GM23338 (cell line): ENCODE measurements at regions not wholly inside any gene's neighbourhood (a gene's known extent, or its start where the extent isn't known, plus 50 kb on each side); places are given as distances from the start of the nearest gene placed in this dataset.

Experiments used
- ATAC-seq: fragments of 200-7000 bp; cut with Tn5 transposase; 3 replicates; pipeline ENCODE4 v1.9.1; 2020
- DNase-seq: peaks from one replicate; pipeline ENCODE4 v3.0.0-alpha.2; 2015; ENCODE audit warnings: low spot score
- H2AFZ ChIP-seq: fragments of 200-600 bp; sonication (generic); 2 replicates; pipeline ENCODE4 v1.8.0; 2016; ENCODE audit warnings: antibody characterized with exemption, mild to moderate bottlenecking, moderate library complexity
- H3F3A ChIP-seq: fragments of 200-600 bp; sonication (generic); replicated peaks from 2 replicates; pipeline ENCODE4 v1.8.0; 2017; ENCODE audit warnings: antibody characterized with exemption, mixed run types, low read depth
- H3K27ac ChIP-seq: fragments of 200-600 bp; sonication (generic); 2 replicates; pipeline ENCODE4 v1.6.1; 2016; ENCODE audit warnings: low read depth
- H3K27me3 ChIP-seq: fragments of 200-600 bp; sonication (generic); 2 replicates; pipeline ENCODE4 v1.8.0; 2016; ENCODE audit warnings: mild to moderate bottlenecking, mixed run types, moderate library complexity; ENCODE audit not compliant: insufficient read depth
- H3K36me3 ChIP-seq: fragments of 200-600 bp; sonication (generic); 2 replicates; pipeline ENCODE4 v1.8.0; 2016; ENCODE audit warnings: mild to moderate bottlenecking; ENCODE audit not compliant: insufficient read depth
- H3K4me1 ChIP-seq: fragments of 200-600 bp; sonication (generic); 2 replicates; pipeline ENCODE4 v1.8.0; 2016; ENCODE audit warnings: mild to moderate bottlenecking, moderate library complexity; ENCODE audit not compliant: insufficient read depth
- H3K4me2 ChIP-seq: fragments of 200-600 bp; sonication (generic); 2 replicates; pipeline ENCODE4 v1.7.1; 2017; ENCODE audit warnings: mixed run types
- H3K4me3 ChIP-seq: fragments of 200-600 bp; sonication (generic); 2 replicates; pipeline ENCODE4 v1.6.1; 2016; ENCODE audit warnings: mixed run types
- H3K79me2 ChIP-seq: fragments of 200-600 bp; sonication (generic); replicated peaks from 2 replicates; pipeline ENCODE4 v1.8.0; 2017; ENCODE audit warnings: mild to moderate bottlenecking; ENCODE audit not compliant: insufficient read depth
- H3K9me2 ChIP-seq: fragments of 200-600 bp; sonication (generic); 2 replicates; pipeline ENCODE4 v1.8.0; 2017; ENCODE audit not compliant: insufficient read depth
- H4K20me1 ChIP-seq: fragments of 200-600 bp; sonication (generic); replicated peaks from 2 replicates; pipeline ENCODE4 v1.8.0; 2017; ENCODE audit warnings: mild to moderate bottlenecking; ENCODE audit not compliant: insufficient read depth
- H3K27ac Mint-ChIP-seq: 2 replicates; pipeline ENCODE4 v1.8.0; 2020; ENCODE audit warnings: inconsistent platforms, mild to moderate bottlenecking, moderate library complexity, mixed read lengths
- H3K27me3 Mint-ChIP-seq: 3 replicates; pipeline ENCODE4 v1.8.0; 2022; ENCODE audit warnings: low read depth, mild to moderate bottlenecking, moderate library complexity, mixed read lengths, inconsistent platforms; ENCODE audit not compliant: insufficient read depth, poor library complexity
- H3K36me3 Mint-ChIP-seq: 3 replicates; pipeline ENCODE4 v1.8.0; 2021; ENCODE audit warnings: low read depth, mild to moderate bottlenecking, inconsistent platforms, moderate library complexity, mixed read lengths
- H3K4me1 Mint-ChIP-seq: 3 replicates; pipeline ENCODE4 v1.8.0; 2020; ENCODE audit warnings: mild to moderate bottlenecking, inconsistent platforms, mixed read lengths
- H3K4me3 Mint-ChIP-seq: 3 replicates; pipeline ENCODE4 v1.8.0; 2021; ENCODE audit warnings: moderate library complexity, mild to moderate bottlenecking, inconsistent platforms, mixed read lengths
- H3K9me3 Mint-ChIP-seq: 3 replicates; pipeline ENCODE4 v1.8.0; 2020; ENCODE audit warnings: moderate library complexity, mild to moderate bottlenecking, inconsistent platforms, mixed read lengths
- CREB1 ChIP-seq: fragments of 250-450 bp; sonication (Bioruptor Pico); IDR thresholded peaks from 2 replicates; pipeline ENCODE4 v1.5.0; 2020; ENCODE audit warnings: low read depth, mild to moderate bottlenecking, moderate library complexity
- EZH2 ChIP-seq: fragments of 200-600 bp; sonication (generic); IDR thresholded peaks from one replicate; pipeline ENCODE4 v1.8.0; 2017; ENCODE audit warnings: antibody characterized with exemption, mild to moderate bottlenecking, low read depth; ENCODE audit not compliant: unreplicated experiment
- EZH2phosphoT487 ChIP-seq: fragments of 200-600 bp; sonication (generic); IDR thresholded peaks from one replicate; pipeline ENCODE4 v1.8.1; 2018; ENCODE audit warnings: antibody characterized with exemption; ENCODE audit not compliant: unreplicated experiment
- JUNB ChIP-seq: IDR thresholded peaks from one replicate; pipeline ENCODE4 v1.6.1; 2016; ENCODE audit warnings: antibody characterized with exemption; ENCODE audit not compliant: unreplicated experiment
- NANOG ChIP-seq: IDR thresholded peaks from 2 replicates; pipeline ENCODE4 v1.6.1; 2016; ENCODE audit warnings: antibody characterized with exemption, borderline replicate concordance
- STAT1 ChIP-seq: IDR thresholded peaks from one replicate; pipeline ENCODE4 v1.6.1; 2016; ENCODE audit warnings: antibody characterized with exemption; ENCODE audit not compliant: unreplicated experiment
- ZNF114 ChIP-seq: fragments of 250-450 bp; sonication (Bioruptor Pico); IDR thresholded peaks from 2 replicates; pipeline ENCODE4 v1.5.0; 2020; ENCODE audit warnings: mild to moderate bottlenecking, moderate library complexity
- ZNF331 ChIP-seq: fragments of 250-450 bp; sonication (Bioruptor Pico); IDR thresholded peaks from 2 replicates; pipeline ENCODE4 v1.5.0; 2020; ENCODE audit warnings: low read depth, mild to moderate bottlenecking, moderate library complexity
- TF ChIP-seq, protein P1 (sequence below): IDR thresholded peaks from one replicate; pipeline ENCODE4 v1.6.1; 2018; ENCODE audit warnings: antibody characterized with exemption; ENCODE audit not compliant: unreplicated experiment
- TF ChIP-seq, protein P2 (sequence below), 2 experiments: fragments of 200-600 bp in 1 of 2; sonication (generic) in 1 of 2; conservative IDR thresholded peaks; 2 replicates each; pipeline versions ENCODE4 v1.5.1 to v1.6.1; 2016 to 2017; ENCODE audit warnings: antibody characterized with exemption in 2 of 2, low read depth in 2 of 2, mild to moderate bottlenecking in 2 of 2, moderate library complexity in 1 of 2
- TF ChIP-seq, protein P3 (sequence below): fragments of 250-450 bp; sonication (Bioruptor Pico); IDR thresholded peaks from 2 replicates; pipeline ENCODE4 v1.5.0; 2020; ENCODE audit warnings: mild to moderate bottlenecking, moderate library complexity

DNA sequence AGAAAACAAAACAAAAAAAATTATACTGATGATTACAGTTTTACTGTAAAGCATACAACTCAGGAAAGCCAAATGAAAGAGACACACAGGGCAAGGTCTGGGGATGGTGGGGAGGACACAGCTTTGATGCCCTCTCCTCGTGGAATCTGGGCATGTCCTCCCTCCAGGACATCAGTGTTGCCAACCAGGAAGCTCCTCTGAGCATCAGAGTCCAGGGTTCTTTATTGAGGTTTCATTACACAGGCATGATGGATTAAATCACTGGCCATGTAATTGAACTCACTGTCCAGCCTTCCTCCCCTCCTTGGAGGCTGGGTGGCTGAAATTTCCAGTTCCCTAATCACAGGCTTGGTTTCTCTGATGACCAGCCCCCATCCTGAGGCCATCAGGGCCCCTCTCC is 89.6 kb upstream of the MIER3 start (continued):
- TF ChIP-seq, protein P1, sequence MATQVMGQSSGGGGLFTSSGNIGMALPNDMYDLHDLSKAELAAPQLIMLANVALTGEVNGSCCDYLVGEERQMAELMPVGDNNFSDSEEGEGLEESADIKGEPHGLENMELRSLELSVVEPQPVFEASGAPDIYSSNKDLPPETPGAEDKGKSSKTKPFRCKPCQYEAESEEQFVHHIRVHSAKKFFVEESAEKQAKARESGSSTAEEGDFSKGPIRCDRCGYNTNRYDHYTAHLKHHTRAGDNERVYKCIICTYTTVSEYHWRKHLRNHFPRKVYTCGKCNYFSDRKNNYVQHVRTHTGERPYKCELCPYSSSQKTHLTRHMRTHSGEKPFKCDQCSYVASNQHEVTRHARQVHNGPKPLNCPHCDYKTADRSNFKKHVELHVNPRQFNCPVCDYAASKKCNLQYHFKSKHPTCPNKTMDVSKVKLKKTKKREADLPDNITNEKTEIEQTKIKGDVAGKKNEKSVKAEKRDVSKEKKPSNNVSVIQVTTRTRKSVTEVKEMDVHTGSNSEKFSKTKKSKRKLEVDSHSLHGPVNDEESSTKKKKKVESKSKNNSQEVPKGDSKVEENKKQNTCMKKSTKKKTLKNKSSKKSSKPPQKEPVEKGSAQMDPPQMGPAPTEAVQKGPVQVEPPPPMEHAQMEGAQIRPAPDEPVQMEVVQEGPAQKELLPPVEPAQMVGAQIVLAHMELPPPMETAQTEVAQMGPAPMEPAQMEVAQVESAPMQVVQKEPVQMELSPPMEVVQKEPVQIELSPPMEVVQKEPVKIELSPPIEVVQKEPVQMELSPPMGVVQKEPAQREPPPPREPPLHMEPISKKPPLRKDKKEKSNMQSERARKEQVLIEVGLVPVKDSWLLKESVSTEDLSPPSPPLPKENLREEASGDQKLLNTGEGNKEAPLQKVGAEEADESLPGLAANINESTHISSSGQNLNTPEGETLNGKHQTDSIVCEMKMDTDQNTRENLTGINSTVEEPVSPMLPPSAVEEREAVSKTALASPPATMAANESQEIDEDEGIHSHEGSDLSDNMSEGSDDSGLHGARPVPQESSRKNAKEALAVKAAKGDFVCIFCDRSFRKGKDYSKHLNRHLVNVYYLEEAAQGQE: no peak
- no peak for TF ChIP-seq EZH2phosphoT487
- TF ChIP-seq EZH2: no peak
- no peak for TF ChIP-seq CREB1

DNA sequence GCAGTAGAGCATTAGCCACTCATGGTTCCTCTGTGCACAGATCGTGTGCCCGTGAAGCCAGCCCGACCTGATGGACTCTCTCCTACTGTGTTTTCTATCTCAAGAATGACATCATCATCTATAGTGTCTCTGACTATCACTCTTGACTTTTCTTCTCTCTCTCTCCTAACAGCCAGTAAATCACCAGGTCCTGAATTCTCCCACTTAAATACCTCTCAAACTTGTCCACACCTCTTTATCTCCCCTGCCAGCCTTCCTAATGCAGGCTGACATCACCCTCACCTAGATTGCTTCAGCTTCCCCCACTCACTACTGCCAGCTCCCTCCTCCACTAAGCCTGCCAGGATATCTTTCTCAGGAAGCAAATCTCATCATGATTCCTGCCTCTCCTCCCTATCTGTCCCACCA is 90.6 kb upstream of the MIER3 start:
- no peak overlapping the region for H2AFZ ChIP-seq
- no peaks in the 10 kb centered on the region for H3K9me2 ChIP-seq
- H3K27ac Mint-ChIP-seq: no peak overlapping the region
- H3F3A ChIP-seq: no peaks in the 10 kb centered on the region
- no peak for DNase-seq
- no peaks in the 10 kb centered on the region for H3K27me3 Mint-ChIP-seq
- H3K79me2 ChIP-seq: no peaks in the 10 kb centered on the region
- H3K27me3 ChIP-seq: no peaks in the 10 kb centered on the region
- H3K36me3 ChIP-seq: no peaks in the 10 kb centered on the region
- no peaks in the 10 kb centered on the region for H4K20me1 ChIP-seq
- no peaks in the 10 kb centered on the region for H3K9me3 Mint-ChIP-seq
- no peak overlapping the region for H3K4me2 ChIP-seq
- H3K36me3 Mint-ChIP-seq: no peaks in the 10 kb centered on the region
- H3K27ac ChIP-seq: no peak overlapping the region
- no peak overlapping the region for H3K4me3 Mint-ChIP-seq
- H3K4me3 ChIP-seq: no peak overlapping the region
- H3K4me1 ChIP-seq: no peaks in the 10 kb centered on the region
- 0 out of 3 replicates have a peak, but pooled peaks cover 3% of the 10 kb centered on the region for H3K4me1 Mint-ChIP-seq
- ATAC-seq: no peak
- TF ChIP-seq CREB1 (no peak), ZNF331 (no peak), ZNF114 (CRISPR knock-in tag) (no peak), JUNB (no peak), NANOG (no peak), STAT1 (no peak)
- TF ChIP-seq, protein P2, sequence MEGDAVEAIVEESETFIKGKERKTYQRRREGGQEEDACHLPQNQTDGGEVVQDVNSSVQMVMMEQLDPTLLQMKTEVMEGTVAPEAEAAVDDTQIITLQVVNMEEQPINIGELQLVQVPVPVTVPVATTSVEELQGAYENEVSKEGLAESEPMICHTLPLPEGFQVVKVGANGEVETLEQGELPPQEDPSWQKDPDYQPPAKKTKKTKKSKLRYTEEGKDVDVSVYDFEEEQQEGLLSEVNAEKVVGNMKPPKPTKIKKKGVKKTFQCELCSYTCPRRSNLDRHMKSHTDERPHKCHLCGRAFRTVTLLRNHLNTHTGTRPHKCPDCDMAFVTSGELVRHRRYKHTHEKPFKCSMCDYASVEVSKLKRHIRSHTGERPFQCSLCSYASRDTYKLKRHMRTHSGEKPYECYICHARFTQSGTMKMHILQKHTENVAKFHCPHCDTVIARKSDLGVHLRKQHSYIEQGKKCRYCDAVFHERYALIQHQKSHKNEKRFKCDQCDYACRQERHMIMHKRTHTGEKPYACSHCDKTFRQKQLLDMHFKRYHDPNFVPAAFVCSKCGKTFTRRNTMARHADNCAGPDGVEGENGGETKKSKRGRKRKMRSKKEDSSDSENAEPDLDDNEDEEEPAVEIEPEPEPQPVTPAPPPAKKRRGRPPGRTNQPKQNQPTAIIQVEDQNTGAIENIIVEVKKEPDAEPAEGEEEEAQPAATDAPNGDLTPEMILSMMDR (conservative IDR thresholded peaks at IDR 0.05; ENCODE audit: low read depth in 2 of 2): no peak
- TF ChIP-seq, protein P3, sequence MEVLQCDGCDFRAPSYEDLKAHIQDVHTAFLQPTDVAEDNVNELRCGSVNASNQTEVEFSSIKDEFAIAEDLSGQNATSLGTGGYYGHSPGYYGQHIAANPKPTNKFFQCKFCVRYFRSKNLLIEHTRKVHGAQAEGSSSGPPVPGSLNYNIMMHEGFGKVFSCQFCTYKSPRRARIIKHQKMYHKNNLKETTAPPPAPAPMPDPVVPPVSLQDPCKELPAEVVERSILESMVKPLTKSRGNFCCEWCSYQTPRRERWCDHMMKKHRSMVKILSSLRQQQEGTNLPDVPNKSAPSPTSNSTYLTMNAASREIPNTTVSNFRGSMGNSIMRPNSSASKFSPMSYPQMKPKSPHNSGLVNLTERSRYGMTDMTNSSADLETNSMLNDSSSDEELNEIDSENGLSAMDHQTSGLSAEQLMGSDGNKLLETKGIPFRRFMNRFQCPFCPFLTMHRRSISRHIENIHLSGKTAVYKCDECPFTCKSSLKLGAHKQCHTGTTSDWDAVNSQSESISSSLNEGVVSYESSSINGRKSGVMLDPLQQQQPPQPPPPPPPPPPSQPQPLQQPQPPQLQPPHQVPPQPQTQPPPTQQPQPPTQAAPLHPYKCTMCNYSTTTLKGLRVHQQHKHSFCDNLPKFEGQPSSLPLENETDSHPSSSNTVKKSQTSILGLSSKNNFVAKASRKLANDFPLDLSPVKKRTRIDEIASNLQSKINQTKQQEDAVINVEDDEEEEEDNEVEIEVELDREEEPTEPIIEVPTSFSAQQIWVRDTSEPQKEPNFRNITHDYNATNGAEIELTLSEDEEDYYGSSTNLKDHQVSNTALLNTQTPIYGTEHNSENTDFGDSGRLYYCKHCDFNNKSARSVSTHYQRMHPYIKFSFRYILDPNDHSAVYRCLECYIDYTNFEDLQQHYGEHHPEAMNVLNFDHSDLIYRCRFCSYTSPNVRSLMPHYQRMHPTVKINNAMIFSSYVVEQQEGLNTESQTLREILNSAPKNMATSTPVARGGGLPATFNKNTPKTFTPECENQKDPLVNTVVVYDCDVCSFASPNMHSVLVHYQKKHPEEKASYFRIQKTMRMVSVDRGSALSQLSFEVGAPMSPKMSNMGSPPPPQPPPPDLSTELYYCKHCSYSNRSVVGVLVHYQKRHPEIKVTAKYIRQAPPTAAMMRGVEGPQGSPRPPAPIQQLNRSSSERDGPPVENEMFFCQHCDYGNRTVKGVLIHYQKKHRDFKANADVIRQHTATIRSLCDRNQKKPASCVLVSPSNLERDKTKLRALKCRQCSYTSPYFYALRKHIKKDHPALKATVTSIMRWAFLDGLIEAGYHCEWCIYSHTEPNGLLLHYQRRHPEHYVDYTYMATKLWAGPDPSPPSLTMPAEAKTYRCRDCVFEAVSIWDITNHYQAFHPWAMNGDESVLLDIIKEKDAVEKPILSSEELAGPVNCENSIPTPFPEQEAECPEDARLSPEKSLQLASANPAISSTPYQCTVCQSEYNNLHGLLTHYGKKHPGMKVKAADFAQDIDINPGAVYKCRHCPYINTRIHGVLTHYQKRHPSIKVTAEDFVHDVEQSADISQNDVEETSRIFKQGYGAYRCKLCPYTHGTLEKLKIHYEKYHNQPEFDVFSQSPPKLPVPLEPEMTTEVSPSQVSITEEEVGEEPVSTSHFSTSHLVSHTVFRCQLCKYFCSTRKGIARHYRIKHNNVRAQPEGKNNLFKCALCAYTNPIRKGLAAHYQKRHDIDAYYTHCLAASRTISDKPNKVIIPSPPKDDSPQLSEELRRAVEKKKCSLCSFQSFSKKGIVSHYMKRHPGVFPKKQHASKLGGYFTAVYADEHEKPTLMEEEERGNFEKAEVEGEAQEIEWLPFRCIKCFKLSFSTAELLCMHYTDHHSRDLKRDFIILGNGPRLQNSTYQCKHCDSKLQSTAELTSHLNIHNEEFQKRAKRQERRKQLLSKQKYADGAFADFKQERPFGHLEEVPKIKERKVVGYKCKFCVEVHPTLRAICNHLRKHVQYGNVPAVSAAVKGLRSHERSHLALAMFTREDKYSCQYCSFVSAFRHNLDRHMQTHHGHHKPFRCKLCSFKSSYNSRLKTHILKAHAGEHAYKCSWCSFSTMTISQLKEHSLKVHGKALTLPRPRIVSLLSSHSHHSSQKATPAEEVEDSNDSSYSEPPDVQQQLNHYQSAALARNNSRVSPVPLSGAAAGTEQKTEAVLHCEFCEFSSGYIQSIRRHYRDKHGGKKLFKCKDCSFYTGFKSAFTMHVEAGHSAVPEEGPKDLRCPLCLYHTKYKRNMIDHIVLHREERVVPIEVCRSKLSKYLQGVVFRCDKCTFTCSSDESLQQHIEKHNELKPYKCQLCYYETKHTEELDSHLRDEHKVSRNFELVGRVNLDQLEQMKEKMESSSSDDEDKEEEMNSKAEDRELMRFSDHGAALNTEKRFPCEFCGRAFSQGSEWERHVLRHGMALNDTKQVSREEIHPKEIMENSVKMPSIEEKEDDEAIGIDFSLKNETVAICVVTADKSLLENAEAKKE (CRISPR knock-in tag): no peak
- TF ChIP-seq, protein P1: no peak
